Liver (tissue), 8 donors: ENCODE measurements at regions not wholly inside any gene's neighbourhood (a gene's known extent, or its start where the extent isn't known, plus 50 kb on each side); places are given as distances from the start of the nearest gene placed in this dataset.

Experiments
- DNase-seq: peaks from one replicate; pipeline ENCODE4 v3.0.0-alpha.2; 2017; ENCODE audit warnings: low spot score
- H3K27ac ChIP-seq, 2 donors: one replicate each; pipeline ENCODE4 v1.7.0; 2013; ENCODE audit warnings: inconsistent platforms in 2 of 2, low read length in 2 of 2, control low read depth in 1 of 2, low read depth in 1 of 2, mild to moderate bottlenecking in 1 of 2
- H3K27me3 ChIP-seq, 4 donors: one replicate each; pipeline versions ENCODE4 v1.6.1 to v1.7.0; 2013; ENCODE audit warnings: low read length in 3 of 4, inconsistent platforms in 1 of 4, mild to moderate bottlenecking in 1 of 4, moderate library complexity in 1 of 4; ENCODE audit not compliant: control insufficient read depth in 4 of 4, insufficient read depth in 4 of 4
- H3K36me3 ChIP-seq, 4 donors: one replicate each; pipeline versions ENCODE4 v1.6.1 to v1.7.0; 2013; ENCODE audit warnings: low read length in 3 of 4, mild to moderate bottlenecking in 3 of 4, low read depth in 1 of 4, moderate library complexity in 1 of 4; ENCODE audit not compliant: control insufficient read depth in 4 of 4, insufficient read depth in 3 of 4
- H3K4me1 ChIP-seq, 4 donors: one replicate each; pipeline versions ENCODE4 v1.6.1 to v1.7.0; 2013; ENCODE audit warnings: low read length in 3 of 4, mild to moderate bottlenecking in 3 of 4, moderate library complexity in 1 of 4; ENCODE audit not compliant: control insufficient read depth in 4 of 4, insufficient read depth in 4 of 4
- H3K4me3 ChIP-seq, 3 donors: one replicate each; pipeline versions ENCODE4 v1.6.1 to v1.7.0; 2013; ENCODE audit warnings: low read length in 3 of 3, control low read depth in 1 of 3, low read depth in 1 of 3, mild to moderate bottlenecking in 1 of 3
- H3K9ac ChIP-seq, 2 donors: one replicate each; pipeline ENCODE4 v1.7.0; 2013; ENCODE audit warnings: low read length in 2 of 2, mild to moderate bottlenecking in 2 of 2, moderate library complexity in 2 of 2, control low read depth in 1 of 2, low read depth in 1 of 2
- H3K9me3 ChIP-seq, 4 donors: one replicate each; pipeline versions ENCODE4 v1.6.1 to v1.7.0; 2013; ENCODE audit warnings: low read length in 3 of 4; ENCODE audit not compliant: control insufficient read depth in 4 of 4
- EGR1 ChIP-seq, 2 donors: IDR thresholded peaks; 2 replicates each; pipeline ENCODE4 v1.6.1; 2016 to 2018; ENCODE audit warnings: antibody characterized with exemption in 2 of 2, low read depth in 2 of 2
- FOXA1 ChIP-seq: IDR thresholded peaks from 2 replicates; pipeline ENCODE4 v1.6.1; 2016; ENCODE audit warnings: antibody characterized with exemption
- FOXA2 ChIP-seq: IDR thresholded peaks from 2 replicates; pipeline ENCODE4 v1.6.1; 2016; ENCODE audit warnings: antibody characterized with exemption
- GABPA ChIP-seq, 2 donors: IDR thresholded peaks in 1 of 2; conservative IDR thresholded peaks in 1 of 2; 2 replicates each; pipeline ENCODE4 v1.6.1; 2016; ENCODE audit warnings: antibody characterized with exemption in 2 of 2, mild to moderate bottlenecking in 1 of 2, moderate library complexity in 1 of 2
- HNF4A ChIP-seq, 2 donors: conservative IDR thresholded peaks; 2 replicates each; pipeline ENCODE4 v1.6.1; 2016; ENCODE audit warnings: antibody characterized with exemption in 2 of 2, mild to moderate bottlenecking in 2 of 2
- HNF4G ChIP-seq: IDR thresholded peaks from 2 replicates; pipeline ENCODE4 v1.6.1; 2016; ENCODE audit warnings: antibody characterized with exemption
- JUND ChIP-seq, 2 donors: IDR thresholded peaks; 2 replicates each; pipeline ENCODE4 v1.6.1; 2016; ENCODE audit warnings: antibody characterized with exemption in 2 of 2
- NR2F2 ChIP-seq: IDR thresholded peaks from 2 replicates; pipeline ENCODE4 v1.6.1; 2016; ENCODE audit warnings: antibody characterized with exemption
- RAD21 ChIP-seq, 2 donors: IDR thresholded peaks; 2 replicates each; pipeline ENCODE4 v1.6.1; 2016; ENCODE audit warnings: antibody characterized with exemption in 2 of 2, mild to moderate bottlenecking in 2 of 2
- RXRA ChIP-seq, 2 donors: IDR thresholded peaks; 2 replicates each; pipeline ENCODE4 v1.6.1; 2017 to 2018; ENCODE audit warnings: antibody characterized with exemption in 2 of 2, mild to moderate bottlenecking in 1 of 2
- SP1 ChIP-seq: IDR thresholded peaks from 2 replicates; pipeline ENCODE4 v1.6.1; 2018; ENCODE audit warnings: antibody characterized with exemption, mild to moderate bottlenecking
- TAF1 ChIP-seq: conservative IDR thresholded peaks from 2 replicates; pipeline ENCODE4 v1.6.1; 2016; ENCODE audit warnings: antibody characterized with exemption, mild to moderate bottlenecking
- YY1 ChIP-seq: IDR thresholded peaks from 2 replicates; pipeline ENCODE4 v1.6.1; 2016; ENCODE audit warnings: antibody characterized with exemption, mild to moderate bottlenecking
- WGBS: extraction: QIAGEN DNeasy Blood & Tissue Kit; methylation state at CpG from one replicate; pipeline ENCODE4 v1.1.7; 2013; 5-methylcytosine and 5-hydroxymethylcytosine counted together
- TF ChIP-seq, protein P1 (sequence below): IDR thresholded peaks from 2 replicates; pipeline ENCODE4 v1.6.1; 2016; ENCODE audit warnings: antibody characterized with exemption
- TF ChIP-seq, protein P2 (sequence below): IDR thresholded peaks from 2 replicates; pipeline ENCODE4 v1.6.1; 2016; ENCODE audit warnings: antibody characterized with exemption
- TF ChIP-seq, protein P3 (sequence below): fragments of 150-350 bp; IDR thresholded peaks from 2 replicates; pipeline ENCODE4 v1.5.1; 2017; ENCODE audit warnings: improper control_type of control experiment, low read depth, low read length; ENCODE audit not compliant: missing input control
- TF ChIP-seq, protein P4 (sequence below): IDR thresholded peaks from 2 replicates; pipeline ENCODE4 v1.6.1; 2016; ENCODE audit warnings: antibody characterized with exemption, mild to moderate bottlenecking
- TF ChIP-seq, protein P5 (sequence below): IDR thresholded peaks from 2 replicates; pipeline ENCODE4 v1.6.1; 2016; ENCODE audit warnings: antibody characterized with exemption
- donor health status: healthy.
- donor health status: healthy.
- donor health status: healthy.
- donor health status: healthy.
- donor health status: healthy.

GRCh38 chr12:71297930-71298329 lies 140.1 kb upstream of the TSPAN8 start:
- Histone ChIP-seq H3K27ac (no peak overlapping the region), H3K4me1 (no peaks in the 10 kb centered on the region), H3K36me3 (no peaks in the 10 kb centered on the region), H3K9me3 (no peaks in the 10 kb centered on the region), H3K9ac (no peak overlapping the region), H3K4me3 (no peak overlapping the region), H3K27me3 (peaks cover 0 to 2% (median 0%) of the 10 kb centered on the region in 4 donors)
- no peak for DNase-seq
- no peak for TF ChIP-seq TAF1

- H3K27ac ChIP-seq, result no peak overlapping the region
- WGBS, result 90% methylated on average over 1 of the region's 1 CpG
- peaks cover 0 to 2% (median 0%) of the 10 kb centered on the region in 4 donors for H3K9me3 ChIP-seq
- no peaks in the 10 kb centered on the region for H3K4me1 ChIP-seq
- TF ChIP-seq SP1, result no peak
- TF ChIP-seq, protein P1, sequence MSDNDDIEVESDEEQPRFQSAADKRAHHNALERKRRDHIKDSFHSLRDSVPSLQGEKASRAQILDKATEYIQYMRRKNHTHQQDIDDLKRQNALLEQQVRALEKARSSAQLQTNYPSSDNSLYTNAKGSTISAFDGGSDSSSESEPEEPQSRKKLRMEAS, result no peak
- TF ChIP-seq RXRA (IDR thresholded peaks at IDR 0.05), result no peak
- TF ChIP-seq RAD21 (IDR thresholded peaks at IDR 0.05), result no peak
- no peak for TF ChIP-seq HNF4A (conservative IDR thresholded peaks at IDR 0.05)
- TF ChIP-seq TAF1, result no peak
- no peak for TF ChIP-seq EGR1 (IDR thresholded peaks at IDR 0.05; ENCODE audit: low read depth in 2 of 2)
- TF ChIP-seq, protein P2, sequence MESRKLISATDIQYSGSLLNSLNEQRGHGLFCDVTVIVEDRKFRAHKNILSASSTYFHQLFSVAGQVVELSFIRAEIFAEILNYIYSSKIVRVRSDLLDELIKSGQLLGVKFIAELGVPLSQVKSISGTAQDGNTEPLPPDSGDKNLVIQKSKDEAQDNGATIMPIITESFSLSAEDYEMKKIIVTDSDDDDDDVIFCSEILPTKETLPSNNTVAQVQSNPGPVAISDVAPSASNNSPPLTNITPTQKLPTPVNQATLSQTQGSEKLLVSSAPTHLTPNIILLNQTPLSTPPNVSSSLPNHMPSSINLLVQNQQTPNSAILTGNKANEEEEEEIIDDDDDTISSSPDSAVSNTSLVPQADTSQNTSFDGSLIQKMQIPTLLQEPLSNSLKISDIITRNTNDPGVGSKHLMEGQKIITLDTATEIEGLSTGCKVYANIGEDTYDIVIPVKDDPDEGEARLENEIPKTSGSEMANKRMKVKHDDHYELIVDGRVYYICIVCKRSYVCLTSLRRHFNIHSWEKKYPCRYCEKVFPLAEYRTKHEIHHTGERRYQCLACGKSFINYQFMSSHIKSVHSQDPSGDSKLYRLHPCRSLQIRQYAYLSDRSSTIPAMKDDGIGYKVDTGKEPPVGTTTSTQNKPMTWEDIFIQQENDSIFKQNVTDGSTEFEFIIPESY, result no peak
- no peak for TF ChIP-seq GABPA (IDR thresholded peaks at IDR 0.05 in 1 of 2, conservative IDR thresholded peaks at IDR 0.05 in 1 of 2)
- no peak for TF ChIP-seq HNF4G
- TF ChIP-seq FOXA2, result no peak
- TF ChIP-seq NR2F2, result no peak
- no peak for TF ChIP-seq YY1
- TF ChIP-seq, protein P3, sequence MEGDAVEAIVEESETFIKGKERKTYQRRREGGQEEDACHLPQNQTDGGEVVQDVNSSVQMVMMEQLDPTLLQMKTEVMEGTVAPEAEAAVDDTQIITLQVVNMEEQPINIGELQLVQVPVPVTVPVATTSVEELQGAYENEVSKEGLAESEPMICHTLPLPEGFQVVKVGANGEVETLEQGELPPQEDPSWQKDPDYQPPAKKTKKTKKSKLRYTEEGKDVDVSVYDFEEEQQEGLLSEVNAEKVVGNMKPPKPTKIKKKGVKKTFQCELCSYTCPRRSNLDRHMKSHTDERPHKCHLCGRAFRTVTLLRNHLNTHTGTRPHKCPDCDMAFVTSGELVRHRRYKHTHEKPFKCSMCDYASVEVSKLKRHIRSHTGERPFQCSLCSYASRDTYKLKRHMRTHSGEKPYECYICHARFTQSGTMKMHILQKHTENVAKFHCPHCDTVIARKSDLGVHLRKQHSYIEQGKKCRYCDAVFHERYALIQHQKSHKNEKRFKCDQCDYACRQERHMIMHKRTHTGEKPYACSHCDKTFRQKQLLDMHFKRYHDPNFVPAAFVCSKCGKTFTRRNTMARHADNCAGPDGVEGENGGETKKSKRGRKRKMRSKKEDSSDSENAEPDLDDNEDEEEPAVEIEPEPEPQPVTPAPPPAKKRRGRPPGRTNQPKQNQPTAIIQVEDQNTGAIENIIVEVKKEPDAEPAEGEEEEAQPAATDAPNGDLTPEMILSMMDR, result no peak
- TF ChIP-seq, protein P4, sequence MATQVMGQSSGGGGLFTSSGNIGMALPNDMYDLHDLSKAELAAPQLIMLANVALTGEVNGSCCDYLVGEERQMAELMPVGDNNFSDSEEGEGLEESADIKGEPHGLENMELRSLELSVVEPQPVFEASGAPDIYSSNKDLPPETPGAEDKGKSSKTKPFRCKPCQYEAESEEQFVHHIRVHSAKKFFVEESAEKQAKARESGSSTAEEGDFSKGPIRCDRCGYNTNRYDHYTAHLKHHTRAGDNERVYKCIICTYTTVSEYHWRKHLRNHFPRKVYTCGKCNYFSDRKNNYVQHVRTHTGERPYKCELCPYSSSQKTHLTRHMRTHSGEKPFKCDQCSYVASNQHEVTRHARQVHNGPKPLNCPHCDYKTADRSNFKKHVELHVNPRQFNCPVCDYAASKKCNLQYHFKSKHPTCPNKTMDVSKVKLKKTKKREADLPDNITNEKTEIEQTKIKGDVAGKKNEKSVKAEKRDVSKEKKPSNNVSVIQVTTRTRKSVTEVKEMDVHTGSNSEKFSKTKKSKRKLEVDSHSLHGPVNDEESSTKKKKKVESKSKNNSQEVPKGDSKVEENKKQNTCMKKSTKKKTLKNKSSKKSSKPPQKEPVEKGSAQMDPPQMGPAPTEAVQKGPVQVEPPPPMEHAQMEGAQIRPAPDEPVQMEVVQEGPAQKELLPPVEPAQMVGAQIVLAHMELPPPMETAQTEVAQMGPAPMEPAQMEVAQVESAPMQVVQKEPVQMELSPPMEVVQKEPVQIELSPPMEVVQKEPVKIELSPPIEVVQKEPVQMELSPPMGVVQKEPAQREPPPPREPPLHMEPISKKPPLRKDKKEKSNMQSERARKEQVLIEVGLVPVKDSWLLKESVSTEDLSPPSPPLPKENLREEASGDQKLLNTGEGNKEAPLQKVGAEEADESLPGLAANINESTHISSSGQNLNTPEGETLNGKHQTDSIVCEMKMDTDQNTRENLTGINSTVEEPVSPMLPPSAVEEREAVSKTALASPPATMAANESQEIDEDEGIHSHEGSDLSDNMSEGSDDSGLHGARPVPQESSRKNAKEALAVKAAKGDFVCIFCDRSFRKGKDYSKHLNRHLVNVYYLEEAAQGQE, result no peak
- TF ChIP-seq, protein P5, sequence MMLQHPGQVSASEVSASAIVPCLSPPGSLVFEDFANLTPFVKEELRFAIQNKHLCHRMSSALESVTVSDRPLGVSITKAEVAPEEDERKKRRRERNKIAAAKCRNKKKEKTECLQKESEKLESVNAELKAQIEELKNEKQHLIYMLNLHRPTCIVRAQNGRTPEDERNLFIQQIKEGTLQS, result no peak
- TF ChIP-seq JUND (IDR thresholded peaks at IDR 0.05), result no peak
- TF ChIP-seq FOXA1, result no peak
- H3K9ac ChIP-seq, result no peak overlapping the region
- DNase-seq, result no peak
- no peaks in the 10 kb centered on the region for H3K36me3 ChIP-seq
- H3K4me3 ChIP-seq, result no peak overlapping the region
- H3K27me3 ChIP-seq, result no peaks in the 10 kb centered on the region
These were observed 138.2 kb upstream of the TSPAN8 start for GRCh38 chr12:71295953-71296352.
